ENCODE measurements at regions not wholly inside any gene's neighbourhood (a gene's known extent, or its start where the extent isn't known, plus 50 kb on each side); places are given as distances from the start of the nearest gene placed in this dataset.

DNA sequence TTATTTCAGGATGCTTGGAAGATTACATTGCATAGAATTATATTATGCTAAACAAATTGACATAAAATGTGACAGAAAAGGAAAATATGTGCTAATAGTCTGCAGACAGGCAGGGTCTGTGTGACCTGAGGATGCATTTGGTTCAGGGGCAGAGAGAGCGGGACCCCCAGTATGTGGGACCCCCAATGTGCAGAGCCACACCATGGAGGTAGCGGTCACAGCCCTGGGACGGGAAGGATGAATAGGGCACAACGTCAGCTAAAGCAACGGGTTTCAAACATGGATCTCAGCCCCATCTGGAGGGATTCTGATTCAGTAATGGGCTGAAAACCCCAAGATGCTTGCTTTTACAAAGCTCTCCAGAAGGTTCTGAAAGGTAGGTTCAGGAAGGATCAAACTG is 251.8 kb upstream of the ADARB2 start:
- no peaks in the 10 kb centered on the region for H3K27me3 ChIP-seq (ENCODE audit: control insufficient read depth in 4 of 4, insufficient read depth in 4 of 4, low read length in 3 of 4)
- H3K27ac ChIP-seq (ENCODE audit: low read depth in 1 of 2, low read length in 2 of 2) = no peak overlapping the region
- 87% methylated on average over 5 of the region's 5 CpGs for WGBS
- no peaks in the 10 kb centered on the region for H3K9me3 ChIP-seq (ENCODE audit: control insufficient read depth in 4 of 4, low read length in 3 of 4)
- no peak overlapping the region for H3K9ac ChIP-seq (ENCODE audit: low read depth in 1 of 2, low read length in 2 of 2)
- TF ChIP-seq RXRA (IDR thresholded peaks at IDR 0.05) = no peak
- no peak for TF ChIP-seq TAF1 (conservative IDR thresholded peaks at IDR 0.05)
- TF ChIP-seq, protein P1, sequence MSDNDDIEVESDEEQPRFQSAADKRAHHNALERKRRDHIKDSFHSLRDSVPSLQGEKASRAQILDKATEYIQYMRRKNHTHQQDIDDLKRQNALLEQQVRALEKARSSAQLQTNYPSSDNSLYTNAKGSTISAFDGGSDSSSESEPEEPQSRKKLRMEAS (IDR thresholded peaks at IDR 0.05) = no peak
- TF ChIP-seq JUND (IDR thresholded peaks at IDR 0.05) = no peak
- TF ChIP-seq YY1 (IDR thresholded peaks at IDR 0.05) = no peak
- no peak for TF ChIP-seq NR2F2 (IDR thresholded peaks at IDR 0.05)
- TF ChIP-seq, protein P2, sequence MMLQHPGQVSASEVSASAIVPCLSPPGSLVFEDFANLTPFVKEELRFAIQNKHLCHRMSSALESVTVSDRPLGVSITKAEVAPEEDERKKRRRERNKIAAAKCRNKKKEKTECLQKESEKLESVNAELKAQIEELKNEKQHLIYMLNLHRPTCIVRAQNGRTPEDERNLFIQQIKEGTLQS (IDR thresholded peaks at IDR 0.05) = no peak
- TF ChIP-seq FOXA1 (IDR thresholded peaks at IDR 0.05) = no peak
- no peak for TF ChIP-seq FOXA2 (IDR thresholded peaks at IDR 0.05)
- no peak for TF ChIP-seq EGR1 (IDR thresholded peaks at IDR 0.05; ENCODE audit: low read depth in 2 of 2)
- TF ChIP-seq, protein P3, sequence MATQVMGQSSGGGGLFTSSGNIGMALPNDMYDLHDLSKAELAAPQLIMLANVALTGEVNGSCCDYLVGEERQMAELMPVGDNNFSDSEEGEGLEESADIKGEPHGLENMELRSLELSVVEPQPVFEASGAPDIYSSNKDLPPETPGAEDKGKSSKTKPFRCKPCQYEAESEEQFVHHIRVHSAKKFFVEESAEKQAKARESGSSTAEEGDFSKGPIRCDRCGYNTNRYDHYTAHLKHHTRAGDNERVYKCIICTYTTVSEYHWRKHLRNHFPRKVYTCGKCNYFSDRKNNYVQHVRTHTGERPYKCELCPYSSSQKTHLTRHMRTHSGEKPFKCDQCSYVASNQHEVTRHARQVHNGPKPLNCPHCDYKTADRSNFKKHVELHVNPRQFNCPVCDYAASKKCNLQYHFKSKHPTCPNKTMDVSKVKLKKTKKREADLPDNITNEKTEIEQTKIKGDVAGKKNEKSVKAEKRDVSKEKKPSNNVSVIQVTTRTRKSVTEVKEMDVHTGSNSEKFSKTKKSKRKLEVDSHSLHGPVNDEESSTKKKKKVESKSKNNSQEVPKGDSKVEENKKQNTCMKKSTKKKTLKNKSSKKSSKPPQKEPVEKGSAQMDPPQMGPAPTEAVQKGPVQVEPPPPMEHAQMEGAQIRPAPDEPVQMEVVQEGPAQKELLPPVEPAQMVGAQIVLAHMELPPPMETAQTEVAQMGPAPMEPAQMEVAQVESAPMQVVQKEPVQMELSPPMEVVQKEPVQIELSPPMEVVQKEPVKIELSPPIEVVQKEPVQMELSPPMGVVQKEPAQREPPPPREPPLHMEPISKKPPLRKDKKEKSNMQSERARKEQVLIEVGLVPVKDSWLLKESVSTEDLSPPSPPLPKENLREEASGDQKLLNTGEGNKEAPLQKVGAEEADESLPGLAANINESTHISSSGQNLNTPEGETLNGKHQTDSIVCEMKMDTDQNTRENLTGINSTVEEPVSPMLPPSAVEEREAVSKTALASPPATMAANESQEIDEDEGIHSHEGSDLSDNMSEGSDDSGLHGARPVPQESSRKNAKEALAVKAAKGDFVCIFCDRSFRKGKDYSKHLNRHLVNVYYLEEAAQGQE (IDR thresholded peaks at IDR 0.05) = no peak
- no peak for TF ChIP-seq HNF4G (IDR thresholded peaks at IDR 0.05)
- no peak for TF ChIP-seq GABPA (IDR thresholded peaks at IDR 0.05 in 1 of 2, conservative IDR thresholded peaks at IDR 0.05 in 1 of 2)
- TF ChIP-seq, protein P4, sequence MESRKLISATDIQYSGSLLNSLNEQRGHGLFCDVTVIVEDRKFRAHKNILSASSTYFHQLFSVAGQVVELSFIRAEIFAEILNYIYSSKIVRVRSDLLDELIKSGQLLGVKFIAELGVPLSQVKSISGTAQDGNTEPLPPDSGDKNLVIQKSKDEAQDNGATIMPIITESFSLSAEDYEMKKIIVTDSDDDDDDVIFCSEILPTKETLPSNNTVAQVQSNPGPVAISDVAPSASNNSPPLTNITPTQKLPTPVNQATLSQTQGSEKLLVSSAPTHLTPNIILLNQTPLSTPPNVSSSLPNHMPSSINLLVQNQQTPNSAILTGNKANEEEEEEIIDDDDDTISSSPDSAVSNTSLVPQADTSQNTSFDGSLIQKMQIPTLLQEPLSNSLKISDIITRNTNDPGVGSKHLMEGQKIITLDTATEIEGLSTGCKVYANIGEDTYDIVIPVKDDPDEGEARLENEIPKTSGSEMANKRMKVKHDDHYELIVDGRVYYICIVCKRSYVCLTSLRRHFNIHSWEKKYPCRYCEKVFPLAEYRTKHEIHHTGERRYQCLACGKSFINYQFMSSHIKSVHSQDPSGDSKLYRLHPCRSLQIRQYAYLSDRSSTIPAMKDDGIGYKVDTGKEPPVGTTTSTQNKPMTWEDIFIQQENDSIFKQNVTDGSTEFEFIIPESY (IDR thresholded peaks at IDR 0.05) = no peak
- TF ChIP-seq HNF4A (conservative IDR thresholded peaks at IDR 0.05) = no peak
- TF ChIP-seq, protein P5, sequence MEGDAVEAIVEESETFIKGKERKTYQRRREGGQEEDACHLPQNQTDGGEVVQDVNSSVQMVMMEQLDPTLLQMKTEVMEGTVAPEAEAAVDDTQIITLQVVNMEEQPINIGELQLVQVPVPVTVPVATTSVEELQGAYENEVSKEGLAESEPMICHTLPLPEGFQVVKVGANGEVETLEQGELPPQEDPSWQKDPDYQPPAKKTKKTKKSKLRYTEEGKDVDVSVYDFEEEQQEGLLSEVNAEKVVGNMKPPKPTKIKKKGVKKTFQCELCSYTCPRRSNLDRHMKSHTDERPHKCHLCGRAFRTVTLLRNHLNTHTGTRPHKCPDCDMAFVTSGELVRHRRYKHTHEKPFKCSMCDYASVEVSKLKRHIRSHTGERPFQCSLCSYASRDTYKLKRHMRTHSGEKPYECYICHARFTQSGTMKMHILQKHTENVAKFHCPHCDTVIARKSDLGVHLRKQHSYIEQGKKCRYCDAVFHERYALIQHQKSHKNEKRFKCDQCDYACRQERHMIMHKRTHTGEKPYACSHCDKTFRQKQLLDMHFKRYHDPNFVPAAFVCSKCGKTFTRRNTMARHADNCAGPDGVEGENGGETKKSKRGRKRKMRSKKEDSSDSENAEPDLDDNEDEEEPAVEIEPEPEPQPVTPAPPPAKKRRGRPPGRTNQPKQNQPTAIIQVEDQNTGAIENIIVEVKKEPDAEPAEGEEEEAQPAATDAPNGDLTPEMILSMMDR (IDR thresholded peaks at IDR 0.05; ENCODE audit: low read depth, low read length, missing input control) = no peak
- no peak for TF ChIP-seq SP1 (IDR thresholded peaks at IDR 0.05)
- H3K4me1 ChIP-seq (ENCODE audit: control insufficient read depth in 4 of 4, insufficient read depth in 4 of 4, low read length in 3 of 4) = no peaks in the 10 kb centered on the region
- H3K36me3 ChIP-seq (ENCODE audit: control insufficient read depth in 4 of 4, insufficient read depth in 3 of 4, low read depth in 1 of 4, low read length in 3 of 4) = no peaks in the 10 kb centered on the region
- no peak for DNase-seq (ENCODE audit: low spot score)
- H3K4me3 ChIP-seq (ENCODE audit: low read depth in 1 of 3, low read length in 3 of 3) = no peak overlapping the region

DNA sequence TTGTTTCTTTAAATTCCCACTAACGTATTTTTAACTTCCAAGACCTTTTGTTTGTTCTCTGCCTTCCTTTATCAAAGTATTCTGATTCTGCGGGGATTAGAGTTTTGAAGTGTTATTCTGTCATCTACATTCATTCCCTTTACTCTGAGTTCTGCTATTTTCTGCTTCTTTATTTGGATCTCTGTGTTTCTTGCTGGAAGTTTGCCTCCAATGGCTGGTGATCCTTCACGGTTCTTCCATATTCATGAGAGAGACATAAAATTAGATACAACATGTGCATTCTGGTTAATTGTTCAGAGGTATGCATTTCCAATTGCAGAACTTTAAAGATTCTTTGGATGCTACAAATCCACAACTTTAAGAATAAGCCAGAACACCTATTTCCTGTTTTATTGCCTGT is 244.7 kb upstream of the ADARB2 start:
- Histone ChIP-seq H3K9me3 (ENCODE audit: control insufficient read depth in 4 of 4, low read length in 3 of 4) (peaks cover 0 to 6% (median 4%) of the 10 kb centered on the region in 4 donors), H3K27me3 (ENCODE audit: control insufficient read depth in 4 of 4, insufficient read depth in 4 of 4, low read length in 3 of 4) (no peaks in the 10 kb centered on the region), H3K4me1 (ENCODE audit: control insufficient read depth in 4 of 4, insufficient read depth in 4 of 4, low read length in 3 of 4) (no peaks in the 10 kb centered on the region), H3K9ac (ENCODE audit: low read depth in 1 of 2, low read length in 2 of 2) (no peak overlapping the region), H3K27ac (ENCODE audit: low read depth in 1 of 2, low read length in 2 of 2) (no peak overlapping the region), H3K36me3 (ENCODE audit: control insufficient read depth in 4 of 4, insufficient read depth in 3 of 4, low read depth in 1 of 4, low read length in 3 of 4) (no peaks in the 10 kb centered on the region), H3K4me3 (ENCODE audit: low read depth in 1 of 3, low read length in 3 of 3) (no peak overlapping the region)
- TF ChIP-seq, protein P5 (IDR thresholded peaks at IDR 0.05; ENCODE audit: low read depth, low read length, missing input control) = no peak
- TF ChIP-seq, protein P4 (IDR thresholded peaks at IDR 0.05) = no peak
- TF ChIP-seq FOXA1 (IDR thresholded peaks at IDR 0.05) = no peak
- TF ChIP-seq, protein P2 (IDR thresholded peaks at IDR 0.05) = no peak
- no peak for TF ChIP-seq HNF4G (IDR thresholded peaks at IDR 0.05)
- no peak for TF ChIP-seq FOXA2 (IDR thresholded peaks at IDR 0.05)
- TF ChIP-seq, protein P1 (IDR thresholded peaks at IDR 0.05) = no peak
- no peak for TF ChIP-seq JUND (IDR thresholded peaks at IDR 0.05)
- no peak for TF ChIP-seq RXRA (IDR thresholded peaks at IDR 0.05)
- TF ChIP-seq YY1 (IDR thresholded peaks at IDR 0.05) = no peak
- no peak for DNase-seq (ENCODE audit: low spot score)
- 56% methylated on average over 3 of the region's 3 CpGs for WGBS
